Amniotic stem cell (primary cell): ENCODE measurements at regions not wholly inside any gene's neighbourhood (a gene's known extent, or its start where the extent isn't known, plus 50 kb on each side); places are given as distances from the start of the nearest gene placed in this dataset.

Source experiments
- DNase-seq: peaks from one replicate; lab custom pipeline; 2025; lab: John Stamatoyannopoulos, UW

- no peak for DNase-seq
Measured at GRCh38 chr14:31944256-31945073, 132.6 kb upstream of the ARHGAP5 start.

- no peak for DNase-seq
Measured at GRCh38 chr14:31945074-31945613, 132.0 kb upstream of the ARHGAP5 start.

- no peak for DNase-seq
Measured at GRCh38 chr14:31945701-31946100, 131.4 kb upstream of the ARHGAP5 start.

- no peak for DNase-seq
Measured at GRCh38 chr14:31947076-31947475, 130.0 kb upstream of the ARHGAP5 start.

- no peak for DNase-seq
Measured at GRCh38 chr14:31947680-31948595, 129.2 kb upstream of the ARHGAP5 start.

GRCh38 chr14:31949709-31950108 lies 127.4 kb upstream of the ARHGAP5 start:
- DNase-seq, result no peak

GRCh38 chr14:31950331-31950730 lies 126.8 kb upstream of the ARHGAP5 start:
- DNase-seq, result no peak

GRCh38 chr14:31950764-31951637 lies 126.1 kb upstream of the ARHGAP5 start:
- DNase-seq, result no peak

- no peak for DNase-seq
Measured at GRCh38 chr14:31951638-31951964, 125.5 kb upstream of the ARHGAP5 start.

- DNase-seq, result no peak
Measured at GRCh38 chr14:31952573-31952972, 124.5 kb upstream of the ARHGAP5 start.

- DNase-seq, result no peak
Measured at GRCh38 chr14:31953210-31953609, 123.9 kb upstream of the ARHGAP5 start.

GRCh38 chr14:31954991-31955390 lies 122.1 kb upstream of the ARHGAP5 start:
- DNase-seq, result no peak

- no peak for DNase-seq
Measured at GRCh38 chr14:31955936-31956579, 121.0 kb upstream of the ARHGAP5 start.

GRCh38 chr14:31957565-31957964 lies 119.5 kb upstream of the ARHGAP5 start:
- no peak for DNase-seq

- DNase-seq, result no peak
Measured at GRCh38 chr14:31960039-31960438, 117.1 kb upstream of the ARHGAP5 start.

GRCh38 chr14:31961896-31962295 lies 115.2 kb upstream of the ARHGAP5 start:
- no peak for DNase-seq

GRCh38 chr14:31962920-31963319 lies 114.2 kb upstream of the ARHGAP5 start:
- no peak for DNase-seq

GRCh38 chr14:31963587-31963986 lies 113.5 kb upstream of the ARHGAP5 start:
- DNase-seq, result no peak

GRCh38 chr14:31964490-31964889 lies 112.6 kb upstream of the ARHGAP5 start:
- no peak for DNase-seq

GRCh38 chr14:31965071-31965734 lies 111.9 kb upstream of the ARHGAP5 start:
- DNase-seq, result no peak
